T-helper 17 cell (primary cell): ENCODE measurements at regions not wholly inside any gene's neighbourhood (a gene's known extent, or its start where the extent isn't known, plus 50 kb on each side); places are given as distances from the start of the nearest gene placed in this dataset.

Experiments
- ATAC-seq: fragments of 150-1000 bp; cut with Tn5 transposase; 2 replicates; pipeline ENCODE4 v1.10.0; 2021; ENCODE audit warnings: mild to moderate bottlenecking, moderate library complexity
- DNase-seq, 3 donors: peaks; one replicate each; pipeline versions ENCODE4 v3.0.0 to v3.0.0-alpha.2; 2020 to 2021
- H3K9me3 ChIP-seq: one replicate; pipeline ENCODE4 v1.7.0; 2013; ENCODE audit warnings: low read length, mild to moderate bottlenecking; ENCODE audit not compliant: control insufficient read depth, poor library complexity, severe bottlenecking
- H3K27ac Mint-ChIP-seq: one replicate; pipeline ENCODE4 v1.8.0; 2022; ENCODE audit warnings: mild to moderate bottlenecking, moderate library complexity, mixed read lengths
- H3K27me3 Mint-ChIP-seq: one replicate; pipeline ENCODE4 v1.8.0; 2022; ENCODE audit warnings: mixed read lengths
- H3K36me3 Mint-ChIP-seq: one replicate; pipeline ENCODE4 v1.8.0; 2022; ENCODE audit warnings: low read depth, mixed read lengths
- H3K4me1 Mint-ChIP-seq: one replicate; pipeline ENCODE4 v1.8.0; 2022; ENCODE audit warnings: mild to moderate bottlenecking, mixed read lengths
- H3K4me3 Mint-ChIP-seq: one replicate; pipeline ENCODE4 v1.8.0; 2022; ENCODE audit warnings: mild to moderate bottlenecking, moderate library complexity, mixed read lengths

DNA sequence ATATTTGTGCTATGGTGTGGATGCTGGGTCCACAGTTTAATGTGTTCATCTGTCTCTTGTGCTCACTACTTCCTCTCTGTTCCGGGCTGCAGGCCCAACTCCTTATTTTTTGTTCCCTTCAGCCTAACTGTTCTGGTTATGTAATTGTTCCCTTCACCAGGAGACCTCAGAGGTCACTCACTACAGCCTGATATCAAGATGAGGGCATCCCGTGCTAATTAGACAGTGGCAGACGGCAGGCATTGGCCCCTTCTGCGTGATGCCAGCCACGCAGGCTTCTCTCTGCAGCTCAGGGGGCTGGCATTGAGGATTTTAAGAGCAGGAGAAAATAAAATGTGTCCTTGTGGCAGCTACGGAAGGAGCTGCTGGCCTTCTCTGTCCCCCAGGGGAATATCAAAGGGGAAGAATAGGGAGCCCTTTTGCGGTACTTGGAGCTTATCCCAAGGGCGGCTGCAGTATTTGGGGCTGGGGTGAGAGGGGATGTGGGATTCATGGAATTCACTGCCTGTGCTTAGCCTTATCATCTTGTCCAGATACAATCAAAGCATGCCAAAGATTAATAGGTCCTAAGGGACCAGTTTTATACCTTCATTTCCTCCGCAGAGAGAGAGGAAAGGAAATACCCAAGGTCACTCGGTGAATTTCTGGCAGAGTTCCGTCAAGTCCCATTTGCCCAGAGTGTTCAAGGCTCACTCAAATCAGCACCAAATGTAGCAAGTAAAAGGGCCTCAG lies 53.3 kb upstream of the TRIB2 start:
- Mint-ChIP-seq H3K27me3 (no peaks in the 10 kb centered on the region), H3K4me1 (peaks cover 2% of the 10 kb centered on the region), H3K4me3 (no peak overlapping the region), H3K27ac (no peak overlapping the region), H3K36me3 (no peaks in the 10 kb centered on the region)
- ATAC-seq (no peak), DNase-seq (no peak)
- no peaks in the 10 kb centered on the region for H3K9me3 ChIP-seq

DNA sequence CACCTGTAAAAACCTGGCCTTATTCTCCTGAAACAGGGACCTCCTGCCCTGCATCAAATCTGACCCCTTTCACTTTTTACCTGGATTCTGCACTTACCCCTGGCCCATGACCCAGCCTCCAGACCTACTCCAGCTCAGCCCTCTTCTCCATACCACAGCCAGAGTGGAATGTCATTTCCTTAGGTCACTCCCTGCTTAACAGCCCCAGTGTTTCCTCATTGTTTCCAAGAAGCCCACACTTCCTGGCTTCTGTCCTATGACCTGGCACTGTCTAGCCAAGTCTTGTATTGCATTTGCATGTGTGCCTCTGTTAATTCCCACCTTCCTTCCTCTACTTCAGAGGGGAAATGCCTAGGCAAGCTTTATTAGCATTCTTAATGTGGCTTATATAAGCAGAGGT lies 51.4 kb upstream of the TRIB2 start:
- no peaks in the 10 kb centered on the region for H3K27me3 Mint-ChIP-seq
- H3K36me3 Mint-ChIP-seq = no peaks in the 10 kb centered on the region
- H3K9me3 ChIP-seq = no peaks in the 10 kb centered on the region
- no peaks in the 10 kb centered on the region for H3K4me1 Mint-ChIP-seq
- no peak overlapping the region for H3K4me3 Mint-ChIP-seq
- DNase-seq = no peak
- ATAC-seq = no peak
- no peak overlapping the region for H3K27ac Mint-ChIP-seq

GRCh38 chr2:12666445-12666844 lies 50.3 kb upstream of the TRIB2 start:
- DNase-seq (no peak), ATAC-seq (no peak)
- no peaks in the 10 kb centered on the region for H3K9me3 ChIP-seq
- no peak overlapping the region for H3K4me3 Mint-ChIP-seq
- H3K27me3 Mint-ChIP-seq = no peaks in the 10 kb centered on the region
- H3K4me1 Mint-ChIP-seq = no peaks in the 10 kb centered on the region
- no peak overlapping the region for H3K27ac Mint-ChIP-seq
- H3K36me3 Mint-ChIP-seq = no peaks in the 10 kb centered on the region
